ENCODE measurements at regions not wholly inside any gene's neighbourhood (a gene's known extent, or its start where the extent isn't known, plus 50 kb on each side); places are given as distances from the start of the nearest gene placed in this dataset.

DNA sequence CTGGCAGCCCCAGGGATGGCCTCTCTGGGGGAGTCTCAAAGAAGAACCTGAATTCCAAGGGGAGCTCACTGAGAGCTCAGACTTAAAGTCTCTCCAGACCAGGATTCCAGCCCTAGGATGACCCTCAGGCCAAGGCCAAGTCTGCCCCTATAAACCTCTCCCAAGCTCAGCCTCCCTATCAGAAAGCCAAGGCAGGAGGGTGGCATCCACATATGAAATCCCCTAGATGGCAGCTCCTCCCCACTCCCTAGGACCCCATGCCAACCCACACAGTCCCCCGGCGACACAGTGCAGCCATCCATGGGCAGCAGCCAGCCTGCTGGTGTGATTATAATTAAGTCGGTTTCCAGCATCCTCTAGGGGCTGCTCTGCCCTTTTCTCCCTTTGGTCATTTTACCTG, 269.9 kb downstream of the CDK5RAP2 start:
- H3K27me3 Mint-ChIP-seq (ENCODE audit: low read depth) = peaks cover 10% of the 10 kb centered on the region
- H3K4me3 Mint-ChIP-seq = no peak overlapping the region
- TF ChIP-seq EMX1 (CRISPR knock-in tag; IDR thresholded peaks at IDR 0.05) (no peak), FOXK1 (CRISPR knock-in tag; IDR thresholded peaks at IDR 0.05) (no peak), NR3C1 (CRISPR knock-in tag; conservative IDR thresholded peaks at IDR 0.05; ENCODE audit: low read depth) (no peak), TEAD4 (CRISPR knock-in tag; IDR thresholded peaks at IDR 0.05) (no peak), ZNF317 (CRISPR knock-in tag; IDR thresholded peaks at IDR 0.05; ENCODE audit: borderline replicate concordance, low read depth) (no peak), SP1 (CRISPR knock-in tag; conservative IDR thresholded peaks at IDR 0.05) (no peak), SMAD3 (CRISPR knock-in tag; IDR thresholded peaks at IDR 0.05; ENCODE audit: borderline replicate concordance) (no peak), ZNF263 (CRISPR knock-in tag; IDR thresholded peaks at IDR 0.05; ENCODE audit: low read depth) (no peak)
- TF ChIP-seq, protein P1, sequence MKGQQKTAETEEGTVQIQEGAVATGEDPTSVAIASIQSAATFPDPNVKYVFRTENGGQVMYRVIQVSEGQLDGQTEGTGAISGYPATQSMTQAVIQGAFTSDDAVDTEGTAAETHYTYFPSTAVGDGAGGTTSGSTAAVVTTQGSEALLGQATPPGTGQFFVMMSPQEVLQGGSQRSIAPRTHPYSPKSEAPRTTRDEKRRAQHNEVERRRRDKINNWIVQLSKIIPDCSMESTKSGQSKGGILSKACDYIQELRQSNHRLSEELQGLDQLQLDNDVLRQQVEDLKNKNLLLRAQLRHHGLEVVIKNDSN (CRISPR knock-in tag; IDR thresholded peaks at IDR 0.05) = no peak
- TF ChIP-seq, protein P2, sequence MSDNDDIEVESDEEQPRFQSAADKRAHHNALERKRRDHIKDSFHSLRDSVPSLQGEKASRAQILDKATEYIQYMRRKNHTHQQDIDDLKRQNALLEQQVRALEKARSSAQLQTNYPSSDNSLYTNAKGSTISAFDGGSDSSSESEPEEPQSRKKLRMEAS (CRISPR knock-in tag; IDR thresholded peaks at IDR 0.05) = no peak
- TF ChIP-seq, protein P3, sequence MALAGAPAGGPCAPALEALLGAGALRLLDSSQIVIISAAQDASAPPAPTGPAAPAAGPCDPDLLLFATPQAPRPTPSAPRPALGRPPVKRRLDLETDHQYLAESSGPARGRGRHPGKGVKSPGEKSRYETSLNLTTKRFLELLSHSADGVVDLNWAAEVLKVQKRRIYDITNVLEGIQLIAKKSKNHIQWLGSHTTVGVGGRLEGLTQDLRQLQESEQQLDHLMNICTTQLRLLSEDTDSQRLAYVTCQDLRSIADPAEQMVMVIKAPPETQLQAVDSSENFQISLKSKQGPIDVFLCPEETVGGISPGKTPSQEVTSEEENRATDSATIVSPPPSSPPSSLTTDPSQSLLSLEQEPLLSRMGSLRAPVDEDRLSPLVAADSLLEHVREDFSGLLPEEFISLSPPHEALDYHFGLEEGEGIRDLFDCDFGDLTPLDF (CRISPR knock-in tag; IDR thresholded peaks at IDR 0.05) = no peak
- peak; percentile 42; the same call in 1 of the 2 replicates for ATAC-seq
- no peak for DNase-seq (ENCODE audit: low spot score)
- H3K36me3 Mint-ChIP-seq = peaks cover 9% of the 10 kb centered on the region
- CTCF ChIA-PET = interaction anchor here (1.0 kb wide), 1 partner anchor 19 kb away, joined by 3 read pairs; no protein-coding TSS in a partner anchor
- H3K4me1 Mint-ChIP-seq = peaks cover 19% of the 10 kb centered on the region
- H3K27ac Mint-ChIP-seq = no peak overlapping the region
- peaks cover 21% of the 10 kb centered on the region for H3K9me3 Mint-ChIP-seq
- POLR2A ChIA-PET = interaction anchor here (0.7 kb wide), 1 partner anchor 356 kb away, joined by 6 read pairs; no protein-coding TSS in a partner anchor

DNA sequence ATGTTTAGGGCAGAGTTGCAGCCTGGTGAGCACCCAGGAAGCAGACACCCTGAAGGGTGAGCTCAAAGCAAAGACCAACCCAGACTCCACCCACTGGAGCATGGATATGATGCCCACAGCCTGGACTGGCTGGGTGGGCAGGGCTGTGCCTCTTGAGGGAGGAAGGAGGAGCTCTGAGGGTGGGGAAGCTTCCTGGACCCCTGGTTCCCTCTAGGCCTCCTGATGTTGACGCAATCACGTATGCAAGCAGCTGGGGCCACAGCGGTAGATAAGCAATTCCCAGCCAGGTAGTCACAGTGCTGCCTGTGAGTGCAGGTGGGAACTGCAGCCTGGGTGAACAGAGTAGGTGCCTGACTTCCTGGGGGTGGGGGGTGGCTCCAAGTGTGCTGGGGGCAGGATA, 271.5 kb downstream of the CDK5RAP2 start:
- TF ChIP-seq ZNF423 (CRISPR knock-in tag; IDR thresholded peaks at IDR 0.05) = peak; percentile 94
- TF ChIP-seq SP1 (CRISPR knock-in tag; conservative IDR thresholded peaks at IDR 0.05) = no peak
- CTCF ChIA-PET = interaction anchor here (0.7 to 2.3 kb wide), 7 partner anchors 9 to 746 kb away, joined by 3 to 12 read pairs (median 4); no protein-coding TSS in a partner anchor
- no peak overlapping the region for H3K27ac Mint-ChIP-seq
- POLR2A ChIA-PET = interaction anchor here (0.5 to 0.6 kb wide), 2 partner anchors 119 to 312 kb away, joined by 3 read pairs; no protein-coding TSS in a partner anchor
- peak; percentile 25 for DNase-seq (ENCODE audit: low spot score)
- ATAC-seq = peak; percentile 82
- H3K36me3 Mint-ChIP-seq = 0 out of 2 replicates have a peak, but pooled peaks cover 2% of the 10 kb centered on the region
- H3K4me3 Mint-ChIP-seq = no peak overlapping the region
- H3K9me3 Mint-ChIP-seq = peaks cover 15% of the 10 kb centered on the region
- H3K27me3 Mint-ChIP-seq (ENCODE audit: low read depth) = peaks cover 10% of the 10 kb centered on the region
- H3K4me1 Mint-ChIP-seq = peaks cover 19% of the 10 kb centered on the region

DNA sequence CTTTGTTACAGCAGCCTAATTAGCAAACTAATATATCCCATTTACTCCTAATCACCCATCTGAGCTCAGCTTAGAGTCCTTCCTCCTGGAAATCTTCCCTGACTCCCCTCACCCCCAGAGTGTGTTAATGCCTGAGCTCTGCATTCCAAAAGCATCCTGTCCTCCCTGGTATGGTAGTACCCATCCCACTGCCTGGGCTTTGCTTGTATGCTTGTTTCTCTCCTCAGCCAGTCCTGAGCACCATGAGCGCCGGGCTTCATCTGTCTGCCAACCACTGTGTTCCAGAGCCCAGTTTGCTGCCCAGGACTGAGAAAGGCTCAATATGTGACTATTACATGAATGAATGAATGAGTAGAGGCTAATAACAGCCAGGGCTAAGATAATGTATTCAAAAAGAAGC, 272.4 kb downstream of the CDK5RAP2 start:
- DNase-seq (ENCODE audit: low spot score) = no peak
- Mint-ChIP-seq H3K27me3 (ENCODE audit: low read depth) (peaks cover 8% of the 10 kb centered on the region), H3K4me3 (no peak overlapping the region), H3K27ac (peak overlapping the region; percentile 24), H3K36me3 (no peaks in the 10 kb centered on the region), H3K4me1 (peaks cover 19% of the 10 kb centered on the region), H3K9me3 (peaks cover 7% of the 10 kb centered on the region)
- peak; percentile 71 for ATAC-seq
- CTCF ChIA-PET = interaction anchor here (0.9 to 2.3 kb wide), 7 partner anchors 8 to 829 kb away, joined by 3 to 12 read pairs (median 3); no protein-coding TSS in a partner anchor
- POLR2A ChIA-PET = interaction anchor here (0.9 kb wide), 1 partner anchor 14 kb away, joined by 8 read pairs; no protein-coding TSS in a partner anchor
- TF ChIP-seq, protein P4, sequence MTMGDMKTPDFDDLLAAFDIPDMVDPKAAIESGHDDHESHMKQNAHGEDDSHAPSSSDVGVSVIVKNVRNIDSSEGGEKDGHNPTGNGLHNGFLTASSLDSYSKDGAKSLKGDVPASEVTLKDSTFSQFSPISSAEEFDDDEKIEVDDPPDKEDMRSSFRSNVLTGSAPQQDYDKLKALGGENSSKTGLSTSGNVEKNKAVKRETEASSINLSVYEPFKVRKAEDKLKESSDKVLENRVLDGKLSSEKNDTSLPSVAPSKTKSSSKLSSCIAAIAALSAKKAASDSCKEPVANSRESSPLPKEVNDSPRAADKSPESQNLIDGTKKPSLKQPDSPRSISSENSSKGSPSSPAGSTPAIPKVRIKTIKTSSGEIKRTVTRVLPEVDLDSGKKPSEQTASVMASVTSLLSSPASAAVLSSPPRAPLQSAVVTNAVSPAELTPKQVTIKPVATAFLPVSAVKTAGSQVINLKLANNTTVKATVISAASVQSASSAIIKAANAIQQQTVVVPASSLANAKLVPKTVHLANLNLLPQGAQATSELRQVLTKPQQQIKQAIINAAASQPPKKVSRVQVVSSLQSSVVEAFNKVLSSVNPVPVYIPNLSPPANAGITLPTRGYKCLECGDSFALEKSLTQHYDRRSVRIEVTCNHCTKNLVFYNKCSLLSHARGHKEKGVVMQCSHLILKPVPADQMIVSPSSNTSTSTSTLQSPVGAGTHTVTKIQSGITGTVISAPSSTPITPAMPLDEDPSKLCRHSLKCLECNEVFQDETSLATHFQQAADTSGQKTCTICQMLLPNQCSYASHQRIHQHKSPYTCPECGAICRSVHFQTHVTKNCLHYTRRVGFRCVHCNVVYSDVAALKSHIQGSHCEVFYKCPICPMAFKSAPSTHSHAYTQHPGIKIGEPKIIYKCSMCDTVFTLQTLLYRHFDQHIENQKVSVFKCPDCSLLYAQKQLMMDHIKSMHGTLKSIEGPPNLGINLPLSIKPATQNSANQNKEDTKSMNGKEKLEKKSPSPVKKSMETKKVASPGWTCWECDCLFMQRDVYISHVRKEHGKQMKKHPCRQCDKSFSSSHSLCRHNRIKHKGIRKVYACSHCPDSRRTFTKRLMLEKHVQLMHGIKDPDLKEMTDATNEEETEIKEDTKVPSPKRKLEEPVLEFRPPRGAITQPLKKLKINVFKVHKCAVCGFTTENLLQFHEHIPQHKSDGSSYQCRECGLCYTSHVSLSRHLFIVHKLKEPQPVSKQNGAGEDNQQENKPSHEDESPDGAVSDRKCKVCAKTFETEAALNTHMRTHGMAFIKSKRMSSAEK (CRISPR knock-in tag; IDR thresholded peaks at IDR 0.05; ENCODE audit: borderline replicate concordance) = no peak
- no peak for TF ChIP-seq NR3C1 (CRISPR knock-in tag; conservative IDR thresholded peaks at IDR 0.05; ENCODE audit: low read depth)
- TF ChIP-seq ZNF232 (CRISPR knock-in tag; IDR thresholded peaks at IDR 0.05) = no peak
- TF ChIP-seq TEAD1 (CRISPR knock-in tag; IDR thresholded peaks at IDR 0.05) = no peak
- TF ChIP-seq, protein P5, sequence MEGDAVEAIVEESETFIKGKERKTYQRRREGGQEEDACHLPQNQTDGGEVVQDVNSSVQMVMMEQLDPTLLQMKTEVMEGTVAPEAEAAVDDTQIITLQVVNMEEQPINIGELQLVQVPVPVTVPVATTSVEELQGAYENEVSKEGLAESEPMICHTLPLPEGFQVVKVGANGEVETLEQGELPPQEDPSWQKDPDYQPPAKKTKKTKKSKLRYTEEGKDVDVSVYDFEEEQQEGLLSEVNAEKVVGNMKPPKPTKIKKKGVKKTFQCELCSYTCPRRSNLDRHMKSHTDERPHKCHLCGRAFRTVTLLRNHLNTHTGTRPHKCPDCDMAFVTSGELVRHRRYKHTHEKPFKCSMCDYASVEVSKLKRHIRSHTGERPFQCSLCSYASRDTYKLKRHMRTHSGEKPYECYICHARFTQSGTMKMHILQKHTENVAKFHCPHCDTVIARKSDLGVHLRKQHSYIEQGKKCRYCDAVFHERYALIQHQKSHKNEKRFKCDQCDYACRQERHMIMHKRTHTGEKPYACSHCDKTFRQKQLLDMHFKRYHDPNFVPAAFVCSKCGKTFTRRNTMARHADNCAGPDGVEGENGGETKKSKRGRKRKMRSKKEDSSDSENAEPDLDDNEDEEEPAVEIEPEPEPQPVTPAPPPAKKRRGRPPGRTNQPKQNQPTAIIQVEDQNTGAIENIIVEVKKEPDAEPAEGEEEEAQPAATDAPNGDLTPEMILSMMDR (IDR thresholded peaks at IDR 0.05) = no peak
- TF ChIP-seq, protein P6, sequence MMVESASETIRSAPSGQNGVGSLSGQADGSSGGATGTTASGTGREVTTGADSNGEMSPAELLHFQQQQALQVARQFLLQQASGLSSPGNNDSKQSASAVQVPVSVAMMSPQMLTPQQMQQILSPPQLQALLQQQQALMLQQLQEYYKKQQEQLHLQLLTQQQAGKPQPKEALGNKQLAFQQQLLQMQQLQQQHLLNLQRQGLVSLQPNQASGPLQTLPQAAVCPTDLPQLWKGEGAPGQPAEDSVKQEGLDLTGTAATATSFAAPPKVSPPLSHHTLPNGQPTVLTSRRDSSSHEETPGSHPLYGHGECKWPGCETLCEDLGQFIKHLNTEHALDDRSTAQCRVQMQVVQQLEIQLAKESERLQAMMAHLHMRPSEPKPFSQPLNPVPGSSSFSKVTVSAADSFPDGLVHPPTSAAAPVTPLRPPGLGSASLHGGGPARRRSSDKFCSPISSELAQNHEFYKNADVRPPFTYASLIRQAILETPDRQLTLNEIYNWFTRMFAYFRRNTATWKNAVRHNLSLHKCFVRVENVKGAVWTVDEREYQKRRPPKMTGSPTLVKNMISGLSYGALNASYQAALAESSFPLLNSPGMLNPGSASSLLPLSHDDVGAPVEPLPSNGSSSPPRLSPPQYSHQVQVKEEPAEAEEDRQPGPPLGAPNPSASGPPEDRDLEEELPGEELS (CRISPR knock-in tag; IDR thresholded peaks at IDR 0.05) = no peak
